ENCODE measurements at regions not wholly inside any gene's neighbourhood (a gene's known extent, or its start where the extent isn't known, plus 50 kb on each side); places are given as distances from the start of the nearest gene placed in this dataset.

GRCh38 chr4:158050942-158051341, 121.9 kb downstream of the GASK1B start:
- H3K9me3 ChIP-seq = no peaks in the 10 kb centered on the region
- no peaks in the 10 kb centered on the region for H3K27me3 ChIP-seq
- no peaks in the 10 kb centered on the region for H3K36me3 ChIP-seq
- H3K27ac ChIP-seq = no peak overlapping the region
- no peaks in the 10 kb centered on the region for H3K4me1 ChIP-seq
- ATAC-seq (ENCODE audit: low FRiP score in 2 of 2) = peak in 1 of 2 donors; percentile 68
- H3K4me3 ChIP-seq = no peak overlapping the region
- TF ChIP-seq EP300 (IDR thresholded peaks at IDR 0.05) (no peak), CTCF (IDR thresholded peaks at IDR 0.05) (no peak)
- DNase-seq = no peak
- WGBS, 2 donors = 62 to 72% methylated on average over 2 of the region's 2 CpGs

GRCh38 chr4:158046345-158046744, 126.5 kb downstream of the GASK1B start:
- H3K4me1 ChIP-seq = no peaks in the 10 kb centered on the region
- 63 to 68% methylated on average over 4 of the region's 4 CpGs for WGBS, 2 donors
- peaks cover 0 to 5% (median 0%) of the 10 kb centered on the region in 4 donors for H3K9me3 ChIP-seq
- no peaks in the 10 kb centered on the region for H3K27me3 ChIP-seq
- no peak overlapping the region for H3K27ac ChIP-seq
- ATAC-seq (ENCODE audit: low FRiP score in 2 of 2) = no peak
- H3K4me3 ChIP-seq = no peak overlapping the region
- DNase-seq = no peak
- H3K36me3 ChIP-seq = no peaks in the 10 kb centered on the region
- TF ChIP-seq EP300 (IDR thresholded peaks at IDR 0.05) (no peak), POLR2AphosphoS5 (IDR thresholded peaks at IDR 0.05) (no peak), CTCF (IDR thresholded peaks at IDR 0.05) (no peak), POLR2A (IDR thresholded peaks at IDR 0.05) (no peak)

GRCh38 chr4:158043971-158044618, 128.7 kb downstream of the GASK1B start:
- ATAC-seq (ENCODE audit: low FRiP score in 2 of 2) = no peak
- peak in 1 of 2 donors; percentile 74 for DNase-seq
- 95 to 96% methylated on average over 15 to 38 of the region's 41 CpGs for WGBS, 2 donors
- Histone ChIP-seq H3K36me3 (no peaks in the 10 kb centered on the region), H3K27ac (no peak overlapping the region), H3K27me3 (no peaks in the 10 kb centered on the region), H3K4me3 (no peak overlapping the region), H3K9me3 (peaks cover 0 to 5% (median 3%) of the 10 kb centered on the region in 4 donors), H3K4me1 (no peaks in the 10 kb centered on the region)
- TF ChIP-seq EP300 (IDR thresholded peaks at IDR 0.05) (no peak), POLR2A (IDR thresholded peaks at IDR 0.05) (no peak), CTCF (IDR thresholded peaks at IDR 0.05) (no peak), POLR2AphosphoS5 (IDR thresholded peaks at IDR 0.05) (no peak)

- Histone ChIP-seq H3K27me3 (no peaks in the 10 kb centered on the region), H3K4me1 (no peaks in the 10 kb centered on the region), H3K4me3 (no peak overlapping the region), H3K27ac (no peak overlapping the region), H3K9me3 (peaks cover 0 to 12% (median 3%) of the 10 kb centered on the region in 4 donors), H3K36me3 (no peaks in the 10 kb centered on the region)
- ATAC-seq (ENCODE audit: low FRiP score in 2 of 2) (no peak), DNase-seq (no peak)
- no peak for TF ChIP-seq POLR2AphosphoS5 (IDR thresholded peaks at IDR 0.05)
- TF ChIP-seq EP300 (IDR thresholded peaks at IDR 0.05) = no peak
- no peak for TF ChIP-seq POLR2A (IDR thresholded peaks at IDR 0.05)
- no peak for TF ChIP-seq CTCF (IDR thresholded peaks at IDR 0.05)
Measured at GRCh38 chr4:158042591-158043030, 130.2 kb downstream of the GASK1B start.

GRCh38 chr4:158038718-158039117, 134.1 kb downstream of the GASK1B start:
- Histone ChIP-seq H3K27me3 (no peaks in the 10 kb centered on the region), H3K36me3 (no peaks in the 10 kb centered on the region), H3K4me1 (no peaks in the 10 kb centered on the region), H3K27ac (no peak overlapping the region), H3K9me3 (peaks cover 0 to 6% (median 3%) of the 10 kb centered on the region in 4 donors), H3K4me3 (no peak overlapping the region)
- no peak for TF ChIP-seq CTCF (IDR thresholded peaks at IDR 0.05)
- TF ChIP-seq POLR2A (IDR thresholded peaks at IDR 0.05) = no peak
- TF ChIP-seq POLR2AphosphoS5 (IDR thresholded peaks at IDR 0.05) = no peak
- TF ChIP-seq EP300 (IDR thresholded peaks at IDR 0.05) = no peak
- ATAC-seq (ENCODE audit: low FRiP score in 2 of 2) (no peak), DNase-seq (no peak)

Data from upper lobe of left lung (tissue), 6 donors.